GM19035 (cell line): ENCODE measurements at regions not wholly inside any gene's neighbourhood (a gene's known extent, or its start where the extent isn't known, plus 50 kb on each side); places are given as distances from the start of the nearest gene placed in this dataset.

Experiments used
- ATAC-seq: cut with Tn5 transposase; IDR thresholded peaks from one replicate; pipeline ENCODE4 v1.9.1; 2021; ENCODE audit not compliant: unreplicated experiment

DNA sequence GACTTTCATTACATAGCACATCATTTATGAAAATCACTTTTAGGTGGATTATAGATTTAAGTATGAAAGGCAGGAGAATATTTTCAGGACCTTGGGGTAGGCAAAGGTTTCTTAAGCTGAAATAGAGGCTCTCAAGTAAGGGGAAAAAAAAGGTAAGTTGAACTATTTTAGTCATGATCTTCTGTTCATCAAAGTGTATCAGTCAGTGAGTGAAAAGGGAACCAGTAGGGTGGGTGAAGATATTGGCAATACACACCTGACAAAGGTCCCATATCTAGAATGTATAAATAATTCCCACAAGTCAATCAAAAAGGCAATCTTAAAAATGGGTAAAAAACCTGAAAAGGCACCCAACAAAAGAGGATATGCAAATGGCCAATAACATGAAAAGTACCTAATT, 218.6 kb downstream of the KLF13 start:
- ATAC-seq, result no peak

DNA sequence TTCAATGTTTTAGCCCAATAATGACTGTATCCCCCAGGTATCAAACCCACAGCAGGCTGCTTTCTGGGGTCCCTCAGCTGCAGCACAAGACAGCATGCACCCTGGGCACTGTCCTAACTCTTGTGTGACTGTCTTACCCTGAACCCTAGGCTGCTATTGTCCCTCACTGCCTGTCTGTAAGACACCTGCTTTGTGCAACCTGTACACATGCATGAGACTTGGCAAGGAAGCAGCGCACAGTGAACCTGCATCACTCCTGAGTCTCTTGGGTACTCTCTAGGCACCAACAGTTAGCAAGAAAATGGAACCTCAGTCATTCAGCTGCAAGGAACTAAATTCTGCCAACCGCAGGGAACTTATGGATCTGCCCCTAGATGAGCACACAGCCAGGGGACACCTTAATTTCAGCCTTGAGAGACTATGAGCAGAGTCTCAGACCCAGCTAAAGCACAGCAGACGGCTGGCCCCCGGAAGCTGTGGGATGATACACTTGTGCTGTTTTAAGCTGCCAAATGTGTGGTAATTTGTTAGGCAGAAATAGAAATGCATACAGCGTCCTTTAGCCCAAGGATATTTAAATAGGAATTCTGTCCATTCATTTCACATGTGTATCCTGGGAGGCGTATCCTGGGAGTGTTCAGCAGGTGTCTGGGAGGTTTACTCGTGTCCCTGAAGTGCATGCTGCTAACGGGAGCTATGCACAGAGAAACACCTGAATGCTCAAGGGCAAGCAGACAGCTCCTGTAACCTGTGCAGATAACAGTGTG, 223.8 kb downstream of the KLF13 start:
- ATAC-seq, result no peak

- no peak for ATAC-seq
Measured at GRCh38 chr15:31551323-31551722, 224.7 kb downstream of the KLF13 start.

DNA sequence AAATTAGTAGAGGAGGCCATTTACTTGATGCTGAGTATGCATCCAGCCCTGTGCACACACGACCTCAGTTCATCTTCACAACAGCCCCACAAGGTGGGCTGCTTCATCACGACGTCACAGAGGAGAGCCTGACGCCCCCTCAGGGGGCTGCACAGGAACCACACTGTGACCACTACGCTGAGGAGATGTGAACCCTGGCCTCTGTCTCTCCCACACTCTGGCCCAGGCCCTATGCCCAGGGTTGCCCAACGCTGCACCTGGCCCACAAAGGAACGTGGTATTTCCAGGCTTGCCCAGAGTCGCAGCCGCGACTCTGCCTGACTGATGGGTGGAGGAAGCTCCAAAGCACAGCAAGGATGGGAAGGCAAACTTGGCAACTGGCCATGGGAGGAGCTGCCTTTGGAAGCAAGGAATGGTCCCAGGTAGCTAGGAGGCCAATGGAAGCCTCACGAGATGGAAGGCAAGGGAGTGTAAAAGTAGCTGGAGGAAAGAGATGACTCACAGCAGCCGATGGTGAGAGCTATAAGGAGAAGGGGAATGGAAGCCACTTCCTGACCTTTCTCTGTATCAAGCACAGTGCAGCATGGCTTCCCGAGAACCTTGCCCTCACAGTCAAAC, 226.0 kb downstream of the KLF13 start:
- ATAC-seq, result no peak

DNA sequence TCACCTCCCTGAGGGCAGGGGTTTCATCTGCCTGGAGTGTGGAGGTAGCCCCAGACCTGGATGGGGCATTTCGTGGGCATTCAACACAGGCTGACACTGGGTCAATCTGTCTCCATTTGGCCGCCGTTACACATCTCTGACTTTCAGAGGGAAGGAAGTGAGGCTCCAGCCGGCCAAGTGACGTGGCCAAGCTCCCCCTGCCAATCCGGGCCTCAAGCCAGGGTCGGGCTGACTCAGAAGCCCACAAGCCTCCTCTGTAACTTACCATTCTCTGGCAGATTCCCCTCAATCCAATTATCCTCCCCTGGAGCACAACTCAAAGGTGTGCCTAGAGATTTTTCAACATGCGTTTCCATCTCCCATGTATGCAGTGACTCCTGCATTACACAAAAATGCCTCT, 227.6 kb downstream of the KLF13 start:
- ATAC-seq, result no peak

DNA sequence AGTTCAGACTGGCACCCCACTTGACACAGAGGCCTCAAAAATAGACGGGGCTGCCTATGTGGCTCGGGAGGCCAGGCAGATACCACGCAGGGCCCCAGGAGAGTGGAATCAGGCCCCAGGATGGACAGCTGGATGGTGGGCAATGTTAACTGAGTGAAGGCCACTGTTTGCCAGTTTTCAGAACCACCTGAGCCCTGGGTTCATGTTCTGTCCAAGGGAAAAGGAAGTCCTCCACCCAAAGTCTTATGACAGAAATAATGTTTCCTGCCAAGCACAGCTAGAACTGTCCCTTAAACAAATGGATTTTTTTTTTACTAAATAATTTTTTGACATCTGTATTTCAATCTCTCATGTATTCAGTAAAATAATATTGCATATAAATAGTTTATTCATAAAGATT, 228.4 kb downstream of the KLF13 start:
- ATAC-seq, result no peak

DNA sequence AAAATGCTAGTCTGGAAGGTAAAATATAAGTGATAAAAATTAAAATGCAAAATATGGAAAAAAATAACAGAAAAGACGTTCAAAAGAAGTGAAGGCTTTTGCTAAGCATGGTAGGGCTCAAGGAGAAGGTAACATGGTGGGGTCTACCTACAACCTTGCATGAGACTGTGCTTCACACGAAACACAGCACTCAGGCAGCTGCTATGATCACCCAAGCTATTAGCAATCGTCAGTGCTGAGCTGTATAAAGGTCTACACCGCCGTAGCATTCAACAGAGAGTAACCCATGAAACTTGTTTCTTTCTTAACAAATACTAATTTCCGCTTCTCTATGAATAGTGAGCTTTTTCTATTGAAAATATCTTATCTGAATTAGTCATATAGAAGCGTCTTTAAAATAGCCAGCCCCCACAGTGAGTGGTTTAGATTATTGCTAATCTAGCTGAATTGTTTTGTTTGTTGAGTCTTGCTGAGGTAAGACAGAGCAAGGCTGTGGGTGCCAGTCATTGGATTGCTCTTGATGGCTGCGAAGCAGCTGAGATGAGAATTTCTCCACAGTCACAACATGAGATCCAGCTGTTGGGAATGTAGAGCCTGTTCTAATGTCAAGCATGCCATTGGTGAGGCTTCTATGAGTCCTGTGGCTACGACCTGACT, 230.0 kb downstream of the KLF13 start:
- no peak for ATAC-seq

DNA sequence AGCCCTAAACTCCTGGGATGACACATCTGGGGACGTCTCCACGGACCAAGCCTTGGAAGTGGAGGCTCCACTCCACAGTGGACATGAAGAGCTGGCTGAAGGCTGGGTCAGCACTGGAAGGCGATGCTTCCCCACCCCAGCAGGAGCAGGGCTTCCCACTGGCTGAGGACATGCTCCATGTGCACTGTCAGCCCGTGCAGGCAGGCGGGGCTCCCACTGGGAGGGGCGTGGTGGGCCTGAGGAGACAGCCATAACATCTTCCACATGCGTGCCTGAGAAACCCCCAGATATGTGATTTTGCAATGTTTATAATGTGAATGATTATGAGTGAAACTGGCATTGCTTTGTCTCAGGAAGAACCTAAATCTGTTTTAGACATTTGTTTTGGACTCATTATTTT, 231.3 kb downstream of the KLF13 start:
- ATAC-seq, result no peak

- ATAC-seq, result no peak
Measured at GRCh38 chr15:31558840-31559239, 232.2 kb downstream of the KLF13 start.

- no peak for ATAC-seq
Measured at GRCh38 chr15:31559786-31560185, 233.2 kb downstream of the KLF13 start.

GRCh38 chr15:31560643-31561042, 234.0 kb downstream of the KLF13 start:
- no peak for ATAC-seq

DNA sequence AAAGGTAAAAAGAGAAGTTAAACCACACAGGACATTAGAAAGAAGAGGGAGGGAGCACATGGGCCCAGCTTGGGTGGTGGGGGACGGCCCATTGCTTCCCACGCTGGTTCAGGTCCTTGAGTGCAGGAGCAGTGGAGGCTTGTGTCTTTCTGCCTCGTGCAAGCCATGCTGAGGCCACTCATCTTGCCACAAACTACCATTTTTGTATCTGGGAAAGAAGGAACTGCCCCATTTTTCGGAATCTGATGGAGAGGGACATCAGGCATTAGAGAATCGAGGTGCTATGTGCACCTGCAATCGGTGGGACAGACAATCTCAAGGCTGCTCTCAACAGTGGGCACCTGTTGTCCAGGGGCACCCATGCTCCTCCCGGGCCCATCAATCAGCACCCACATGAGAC, 234.5 kb downstream of the KLF13 start:
- no peak for ATAC-seq

DNA sequence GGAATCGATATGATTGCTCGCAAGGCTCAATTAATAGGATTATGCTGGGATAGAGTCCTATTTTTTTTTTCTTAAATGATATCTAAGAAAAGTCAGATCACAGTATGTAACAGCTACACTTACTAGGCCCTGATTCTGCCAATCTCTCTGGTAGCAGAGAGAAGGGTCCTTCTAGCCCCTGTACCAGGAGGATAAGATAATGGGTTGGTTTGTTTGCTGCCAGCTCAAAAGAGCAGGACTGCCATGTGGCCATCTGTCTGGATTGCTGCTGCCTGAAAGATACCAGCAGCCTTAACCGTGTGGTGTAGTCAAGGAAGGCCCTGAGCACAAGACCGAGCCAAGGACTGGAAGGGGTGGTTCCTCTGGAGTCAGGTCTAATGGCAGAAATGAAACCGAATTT, 236.4 kb downstream of the KLF13 start:
- no peak for ATAC-seq

DNA sequence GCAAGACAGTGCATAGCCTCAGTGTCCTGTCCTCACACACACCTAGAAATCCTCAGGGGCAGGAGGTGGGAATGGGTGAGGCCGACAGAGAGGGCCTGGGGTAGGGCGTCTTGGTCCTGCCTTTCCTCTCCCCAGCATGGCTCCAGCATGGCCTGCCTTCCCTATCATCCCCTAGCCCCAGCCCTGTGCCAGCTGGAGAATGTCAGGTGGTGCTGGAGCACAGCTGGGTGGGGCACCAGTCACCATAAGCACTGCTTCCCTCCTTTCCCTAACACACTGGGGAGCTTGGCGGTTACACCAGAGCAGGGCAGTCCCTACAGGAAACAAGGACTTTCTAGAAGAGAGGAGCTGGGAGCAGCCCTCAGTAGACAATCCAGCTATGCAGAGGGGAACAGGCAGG, 236.8 kb downstream of the KLF13 start:
- no peak for ATAC-seq

DNA sequence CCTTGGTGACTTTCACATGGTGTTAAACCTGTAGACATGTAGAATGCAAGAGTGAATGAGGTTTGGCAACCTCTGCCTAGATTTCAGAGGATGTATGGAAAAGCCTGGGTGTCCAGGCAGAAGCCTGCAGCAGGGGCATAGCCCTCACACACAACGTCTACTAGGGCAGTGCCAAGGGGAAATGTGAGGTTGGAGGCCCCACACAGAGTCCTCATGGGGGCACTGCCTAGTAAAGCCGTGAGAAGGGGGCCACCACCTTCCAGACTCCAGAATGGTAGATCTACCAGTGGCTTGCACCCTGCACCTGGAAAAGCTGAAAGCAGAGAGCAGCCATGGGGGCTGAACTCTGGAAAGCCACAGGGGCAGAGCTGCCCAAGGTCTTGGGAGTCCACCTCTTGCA, 241.2 kb downstream of the KLF13 start:
- no peak for ATAC-seq

GRCh38 chr15:31569836-31570235, 243.2 kb downstream of the KLF13 start:
- no peak for ATAC-seq

GRCh38 chr15:31570591-31570990, 244.0 kb downstream of the KLF13 start:
- ATAC-seq, result no peak

DNA sequence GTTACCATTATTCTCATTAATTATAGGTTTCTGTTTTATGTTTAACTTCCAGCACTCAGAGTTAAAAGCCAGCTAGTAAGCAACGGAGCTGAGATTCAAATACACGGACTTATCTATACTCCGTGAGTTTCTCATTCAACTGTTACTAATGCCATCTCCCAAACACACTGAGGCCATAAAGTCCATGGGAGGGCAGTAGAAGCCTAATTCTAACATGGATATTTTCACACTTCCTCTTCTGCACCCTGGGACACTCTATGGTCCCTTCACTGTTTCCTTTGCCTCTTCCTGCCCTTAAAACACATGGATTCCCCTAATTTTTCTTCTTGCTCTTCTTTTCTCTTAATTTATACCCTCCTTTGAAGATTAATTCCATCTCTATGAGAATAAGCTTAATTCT, 245.0 kb downstream of the KLF13 start:
- ATAC-seq, result no peak

GRCh38 chr15:31573759-31574158, 247.1 kb downstream of the KLF13 start:
- ATAC-seq, result no peak

GRCh38 chr15:31574766-31575165, 248.1 kb downstream of the KLF13 start:
- ATAC-seq, result no peak

- ATAC-seq, result no peak
Measured at GRCh38 chr15:31577108-31577507, 250.5 kb downstream of the KLF13 start.

- no peak for ATAC-seq
Measured at GRCh38 chr15:31579282-31579681, 252.6 kb downstream of the KLF13 start.
